CD4-positive, alpha-beta memory T cell (primary cell): ENCODE measurements at regions not wholly inside any gene's neighbourhood (a gene's known extent, or its start where the extent isn't known, plus 50 kb on each side); places are given as distances from the start of the nearest gene placed in this dataset.
"Not testable (repeated sequence)": the region's sequence is repeated elsewhere in the genome, so short reads cannot be mapped to it uniquely, and the experiment has no call there.

Source experiments
- CTCF ChIA-PET: fragments of 350-600 bp; sonication (Branson Sonifier 250); formaldehyde crosslinking; loops from one replicate; lab custom pipeline; 2021; ENCODE audit warnings: inconsistent platforms; ENCODE audit not compliant: partially characterized antibody; lab: Charles Lee
- POLR2A ChIA-PET: fragments of 350-600 bp; sonication (Branson Sonifier 250); formaldehyde crosslinking; loops from one replicate; lab custom pipeline; 2021; ENCODE audit not compliant: partially characterized antibody; lab: Charles Lee
- DNase-seq, 5 donors: peaks; one replicate each; pipeline versions ENCODE4 v3.0.0 to v3.0.0-alpha.2; 2020 to 2022; ENCODE audit warnings: mixed read lengths in 1 of 5
- H3K27ac ChIP-seq: one replicate; pipeline ENCODE4 v1.7.0; 2013; ENCODE audit warnings: low read depth, low read length
- H3K27me3 ChIP-seq: 2 replicates; pipeline ENCODE4 v1.7.0; 2013; ENCODE audit warnings: mild to moderate bottlenecking, low read length, moderate library complexity; ENCODE audit not compliant: insufficient read depth
- H3K36me3 ChIP-seq: 2 replicates; pipeline ENCODE4 v1.7.0; 2013; ENCODE audit warnings: mild to moderate bottlenecking, low read length, moderate library complexity; ENCODE audit not compliant: insufficient read depth
- H3K4me1 ChIP-seq: 2 replicates; pipeline ENCODE4 v1.7.0; 2013; ENCODE audit warnings: mild to moderate bottlenecking, low read length, moderate library complexity; ENCODE audit not compliant: insufficient read depth
- H3K4me3 ChIP-seq, 2 donors: one replicate each; pipeline ENCODE4 v1.7.0; 2013; ENCODE audit warnings: low read length in 2 of 2, mild to moderate bottlenecking in 1 of 2
- H3K9me3 ChIP-seq, 2 donors: one replicate each; pipeline ENCODE4 v1.7.0; 2013; ENCODE audit warnings: low read length in 2 of 2, control low read depth in 1 of 2; ENCODE audit not compliant: control insufficient read depth in 1 of 2
- H3K27ac Mint-ChIP-seq, 7 donors: one replicate each; pipeline ENCODE4 v1.8.0; 2020 to 2021; ENCODE audit warnings: mixed read lengths in 7 of 7, mild to moderate bottlenecking in 6 of 7, inconsistent platforms in 3 of 7, moderate library complexity in 3 of 7
- H3K27me3 Mint-ChIP-seq, 2 donors: one replicate each; pipeline ENCODE4 v1.8.0; 2020 to 2021; ENCODE audit warnings: mixed read lengths in 2 of 2
- H3K36me3 Mint-ChIP-seq, 2 donors: one replicate each; pipeline ENCODE4 v1.8.0; 2020 to 2021; ENCODE audit warnings: mixed read lengths in 2 of 2, inconsistent platforms in 1 of 2, mild to moderate bottlenecking in 1 of 2
- H3K4me1 Mint-ChIP-seq, 4 donors: one replicate each; pipeline ENCODE4 v1.8.0; 2020 to 2021; ENCODE audit warnings: mixed read lengths in 4 of 4, mild to moderate bottlenecking in 1 of 4
- H3K4me3 Mint-ChIP-seq, 8 donors: one replicate each; pipeline ENCODE4 v1.8.0; 2020 to 2021; ENCODE audit warnings: mixed read lengths in 8 of 8, mild to moderate bottlenecking in 7 of 8, moderate library complexity in 6 of 8, inconsistent platforms in 3 of 8
- H3K9me3 Mint-ChIP-seq, 8 donors: one replicate each; pipeline ENCODE4 v1.8.0; 2020 to 2021; ENCODE audit warnings: mixed read lengths in 8 of 8, mild to moderate bottlenecking in 5 of 8, inconsistent platforms in 3 of 8, moderate library complexity in 1 of 8
- intact Hi-C: fragments of 100-400 bp; cut with micrococcal nuclease; formaldehyde crosslinking; loops from one replicate; pipeline ENCODE4 v1.15.1; 2023

DNA sequence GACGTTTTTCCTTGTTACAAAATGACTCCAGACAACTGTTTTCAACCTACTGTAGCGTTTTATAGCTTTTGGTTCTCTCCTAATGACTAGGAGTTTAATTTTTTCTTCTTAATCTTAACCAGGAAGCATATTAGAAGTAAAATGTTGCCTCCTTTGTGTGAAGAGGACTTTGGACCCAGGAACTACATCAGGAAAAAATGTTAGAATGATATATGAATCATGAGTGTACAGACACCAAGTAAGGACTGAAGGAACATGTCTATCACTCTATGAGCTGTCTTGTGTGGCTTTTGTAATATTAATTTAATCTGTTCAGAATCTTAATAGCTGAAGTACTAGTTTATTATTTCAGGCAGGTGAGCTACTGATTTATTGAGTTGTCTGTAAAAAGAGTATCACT, 71.0 kb upstream of the MARCKS start:
- Histone ChIP-seq H3K27me3 (no peaks in the 10 kb centered on the region), H3K27ac (no peak overlapping the region), H3K9me3 (no peaks in the 10 kb centered on the region), H3K4me1 (no peaks in the 10 kb centered on the region), H3K4me3 (no peak overlapping the region), H3K36me3 (no peaks in the 10 kb centered on the region)
- H3K4me3 Mint-ChIP-seq = no peak overlapping the region
- peaks cover 0 to 2% (median 0%) of the 10 kb centered on the region in 4 donors for H3K4me1 Mint-ChIP-seq
- H3K36me3 Mint-ChIP-seq = no peaks in the 10 kb centered on the region
- ChIA-PET CTCF (no interaction called here), POLR2A (no interaction called here)
- no peak overlapping the region for H3K27ac Mint-ChIP-seq
- H3K27me3 Mint-ChIP-seq = no peaks in the 10 kb centered on the region
- no peak for DNase-seq
- no peaks in the 10 kb centered on the region for H3K9me3 Mint-ChIP-seq
- intact Hi-C loops = no loop called here

DNA sequence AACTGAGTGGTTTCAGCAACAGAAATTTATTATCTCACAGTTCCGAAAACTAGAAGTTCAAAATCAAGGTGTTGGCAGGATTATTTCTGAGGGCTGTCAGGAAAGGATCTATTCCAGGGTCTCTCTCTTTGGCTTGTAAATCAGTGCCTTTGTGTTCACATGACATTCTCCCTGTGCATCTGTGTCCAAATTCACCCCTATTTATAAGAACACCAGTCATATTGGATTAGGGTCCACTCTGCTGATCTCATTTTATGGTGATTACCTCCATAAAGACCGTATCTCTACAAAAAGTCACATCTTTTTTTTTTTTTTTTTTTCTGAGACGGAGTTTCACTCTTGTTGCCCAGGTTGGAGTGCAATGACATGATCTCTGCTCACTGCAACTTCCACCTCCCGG, 68.6 kb upstream of the MARCKS start:
- Histone ChIP-seq H3K4me1 (no peaks in the 10 kb centered on the region), H3K27ac (no peak overlapping the region), H3K4me3 (no peak overlapping the region), H3K9me3 (no peaks in the 10 kb centered on the region), H3K36me3 (no peaks in the 10 kb centered on the region), H3K27me3 (no peaks in the 10 kb centered on the region)
- Mint-ChIP-seq H3K4me3 (no peak overlapping the region), H3K36me3 (no peaks in the 10 kb centered on the region), H3K27me3 (no peaks in the 10 kb centered on the region), H3K27ac (no peak overlapping the region), H3K9me3 (no peaks in the 10 kb centered on the region), H3K4me1 (peaks cover 0 to 2% (median 0%) of the 10 kb centered on the region in 4 donors)
- intact Hi-C loops = no loop called here
- CTCF ChIA-PET = no interaction called here
- DNase-seq = no peak
- POLR2A ChIA-PET = no interaction called here

DNA sequence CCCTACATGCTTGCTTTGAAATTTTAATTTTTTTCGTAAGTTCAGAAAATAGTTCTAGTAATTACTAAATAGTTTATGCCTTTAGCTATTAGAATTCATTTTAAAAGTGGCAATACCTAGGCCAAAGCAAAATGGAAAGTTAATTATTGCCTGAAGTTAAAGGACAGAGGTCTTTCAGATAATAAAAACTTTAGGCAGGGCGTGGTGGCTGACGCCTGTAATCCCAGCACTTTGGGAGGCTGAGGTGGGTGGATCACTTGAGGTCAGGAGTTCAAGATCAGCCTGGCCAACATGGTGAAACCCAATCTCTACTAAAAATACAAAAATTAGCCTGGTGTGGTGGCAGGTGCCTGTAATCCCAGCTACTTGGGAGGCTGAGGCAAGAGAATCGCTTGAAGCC, 65.9 kb upstream of the MARCKS start:
- H3K4me3 ChIP-seq, H3K27ac ChIP-seq, CTCF ChIA-PET, H3K4me3 Mint-ChIP-seq, POLR2A ChIA-PET, intact Hi-C loops, H3K4me1 Mint-ChIP-seq, H3K36me3 ChIP-seq, H3K9me3 Mint-ChIP-seq, H3K36me3 Mint-ChIP-seq, H3K27me3 ChIP-seq, DNase-seq, H3K4me1 ChIP-seq, H3K9me3 ChIP-seq, H3K27ac Mint-ChIP-seq: not testable (repeated sequence)
- peaks cover 6 to 10% of the 10 kb centered on the region in 2 donors for H3K27me3 Mint-ChIP-seq

DNA sequence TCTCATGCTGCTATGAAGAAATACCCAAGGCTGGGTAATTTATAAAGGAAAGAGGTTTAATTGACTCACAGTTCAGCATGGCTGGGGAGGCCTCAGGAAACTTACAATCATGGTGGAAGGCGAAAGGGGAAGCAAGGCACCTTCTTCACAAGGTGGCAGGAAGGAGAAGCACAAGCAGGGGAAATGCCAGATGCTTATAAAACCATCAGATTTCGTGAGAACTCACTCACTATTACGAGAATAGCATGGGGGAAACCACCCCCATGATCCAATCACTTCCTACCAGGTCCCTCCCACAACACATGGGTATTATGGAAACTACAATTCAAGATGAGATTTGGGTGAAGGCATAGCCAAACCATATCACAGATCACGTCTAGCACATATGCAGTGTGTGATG, 61.8 kb upstream of the MARCKS start:
- H3K9me3 Mint-ChIP-seq, H3K4me3 ChIP-seq, H3K27ac Mint-ChIP-seq, H3K36me3 ChIP-seq, CTCF ChIA-PET, DNase-seq, H3K9me3 ChIP-seq, H3K4me1 ChIP-seq, H3K27ac ChIP-seq, intact Hi-C loops, H3K4me1 Mint-ChIP-seq, H3K36me3 Mint-ChIP-seq, H3K4me3 Mint-ChIP-seq, POLR2A ChIA-PET, H3K27me3 ChIP-seq: not testable (repeated sequence)
- peaks cover 11 to 12% of the 10 kb centered on the region in 2 donors for H3K27me3 Mint-ChIP-seq

DNA sequence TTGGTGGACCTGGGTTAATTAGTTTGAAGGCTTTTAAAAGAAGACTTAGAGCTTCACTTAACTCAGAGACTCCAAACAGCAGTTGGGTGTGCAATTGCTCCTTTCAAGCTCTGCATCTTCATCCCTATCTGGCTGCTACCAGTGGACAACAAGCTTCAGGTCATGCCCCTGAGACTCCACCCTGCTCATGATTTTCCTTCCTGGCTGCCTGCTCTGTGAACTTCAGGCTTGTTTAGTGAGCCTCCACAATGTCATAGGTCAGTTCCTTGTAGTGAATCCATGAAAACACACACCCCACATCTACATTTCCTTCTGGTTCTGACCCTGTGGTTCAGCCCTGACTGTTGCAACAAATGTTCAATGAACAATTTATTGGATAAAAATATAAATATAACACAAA, 61.1 kb upstream of the MARCKS start:
- CTCF ChIA-PET = no interaction called here
- peak overlapping the region in 1 of 7 donors; percentile 47 for H3K27ac Mint-ChIP-seq
- H3K4me1 ChIP-seq = no peaks in the 10 kb centered on the region
- POLR2A ChIA-PET = no interaction called here
- no peaks in the 10 kb centered on the region for H3K36me3 Mint-ChIP-seq
- no peak overlapping the region for H3K4me3 Mint-ChIP-seq
- no peaks in the 10 kb centered on the region for H3K4me1 Mint-ChIP-seq
- no peaks in the 10 kb centered on the region for H3K9me3 ChIP-seq
- H3K27me3 ChIP-seq = no peaks in the 10 kb centered on the region
- H3K27ac ChIP-seq = no peak overlapping the region
- H3K27me3 Mint-ChIP-seq = peaks cover 15% of the 10 kb centered on the region in 2 donors
- no peak overlapping the region for H3K4me3 ChIP-seq
- intact Hi-C loops = no loop called here
- DNase-seq = no peak
- no peaks in the 10 kb centered on the region for H3K36me3 ChIP-seq
- H3K9me3 Mint-ChIP-seq = peaks cover 0 to 5% (median 0%) of the 10 kb centered on the region in 8 donors

DNA sequence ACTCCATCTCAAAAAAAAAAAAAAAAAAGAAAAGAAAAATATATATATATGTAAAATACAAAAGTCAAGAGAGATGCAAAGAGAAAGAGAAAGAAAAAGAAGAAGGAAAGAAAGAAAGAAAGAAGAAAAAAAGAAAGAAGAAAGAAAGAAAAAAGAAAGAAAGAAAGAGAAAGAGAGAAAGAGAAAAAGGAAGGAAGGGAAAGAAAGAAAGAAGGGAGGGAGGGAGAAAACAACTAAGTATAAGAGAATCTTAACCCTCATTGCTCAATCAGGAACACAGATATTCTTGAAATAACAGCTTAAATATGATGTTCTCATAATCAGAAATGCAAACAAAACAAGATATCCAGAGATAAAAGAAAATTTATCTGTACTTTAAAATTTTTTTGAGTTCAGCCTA, 54.4 kb upstream of the MARCKS start:
- Histone ChIP-seq H3K4me1 (no peaks in the 10 kb centered on the region), H3K27me3 (no peaks in the 10 kb centered on the region), H3K36me3 (no peaks in the 10 kb centered on the region), H3K27ac (no peak overlapping the region), H3K9me3 (no peaks in the 10 kb centered on the region), H3K4me3 (no peak overlapping the region)
- ChIA-PET CTCF (no interaction called here), POLR2A (no interaction called here)
- H3K27me3 Mint-ChIP-seq = peaks cover 4 to 6% of the 10 kb centered on the region in 2 donors
- H3K4me1 Mint-ChIP-seq = peaks cover 0 to 2% (median 0%) of the 10 kb centered on the region in 4 donors
- intact Hi-C loops = no loop called here
- H3K27ac Mint-ChIP-seq = no peak overlapping the region
- H3K36me3 Mint-ChIP-seq = no peaks in the 10 kb centered on the region
- no peak for DNase-seq
- H3K4me3 Mint-ChIP-seq = no peak overlapping the region
- H3K9me3 Mint-ChIP-seq = no peaks in the 10 kb centered on the region

DNA sequence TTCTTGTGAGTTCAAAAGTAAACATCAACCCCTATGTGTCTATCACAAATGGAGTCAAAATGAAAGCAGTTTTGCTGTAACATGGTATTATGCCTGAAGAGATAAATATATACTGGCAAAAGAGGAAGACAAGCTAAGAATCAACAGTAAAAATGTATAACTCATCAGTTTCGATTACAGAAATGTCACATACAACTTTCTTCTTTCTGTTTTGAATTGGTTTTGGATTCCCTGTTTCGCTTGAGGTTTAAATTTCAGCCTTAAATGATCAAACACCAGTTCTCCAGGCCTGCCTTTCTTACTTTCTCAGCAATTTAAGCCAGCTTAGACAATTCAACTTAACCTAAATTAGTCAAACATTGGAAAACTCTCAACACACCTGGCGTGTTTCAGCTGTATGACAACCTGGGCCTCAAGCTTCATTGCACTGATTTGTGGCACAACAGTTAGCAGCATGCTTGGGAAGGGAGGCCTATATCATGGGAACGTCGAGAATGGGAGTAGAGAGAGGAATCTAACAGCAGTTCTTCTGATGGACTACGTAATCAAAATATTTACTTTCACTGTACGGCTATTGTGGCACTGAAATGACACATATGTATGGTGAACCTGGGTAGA, 51.9 kb upstream of the MARCKS start:
- Histone ChIP-seq H3K27me3 (no peaks in the 10 kb centered on the region), H3K4me1 (no peaks in the 10 kb centered on the region), H3K36me3 (no peaks in the 10 kb centered on the region), H3K9me3 (no peaks in the 10 kb centered on the region), H3K4me3 (no peak overlapping the region), H3K27ac (no peak overlapping the region)
- Mint-ChIP-seq H3K4me3 (no peak overlapping the region), H3K4me1 (peaks cover 4 to 5% (median 4%) of the 10 kb centered on the region in 4 donors), H3K27ac (no peak overlapping the region), H3K9me3 (no peaks in the 10 kb centered on the region), H3K27me3 (peaks cover 4% of the 10 kb centered on the region in 2 donors), H3K36me3 (no peaks in the 10 kb centered on the region)
- intact Hi-C loops = no loop called here
- no peak for DNase-seq
- ChIA-PET POLR2A (no interaction called here), CTCF (no interaction called here)
